ENCODE measurements at regions not wholly inside any gene's neighbourhood (a gene's known extent, or its start where the extent isn't known, plus 50 kb on each side); places are given as distances from the start of the nearest gene placed in this dataset.

GRCh38 chr3:13254028-13254951 lies 165.8 kb downstream of the NUP210 start:
- Mint-ChIP-seq H3K4me1 (no peaks in the 10 kb centered on the region), H3K27me3 (peaks cover 25% of the 10 kb centered on the region), H3K9me3 (no peaks in the 10 kb centered on the region), H3K27ac (no peak overlapping the region), H3K36me3 (ENCODE audit: low read depth) (no peaks in the 10 kb centered on the region), H3K4me3 (no peak overlapping the region)
- no peak for ATAC-seq (replicated peaks)

DNA sequence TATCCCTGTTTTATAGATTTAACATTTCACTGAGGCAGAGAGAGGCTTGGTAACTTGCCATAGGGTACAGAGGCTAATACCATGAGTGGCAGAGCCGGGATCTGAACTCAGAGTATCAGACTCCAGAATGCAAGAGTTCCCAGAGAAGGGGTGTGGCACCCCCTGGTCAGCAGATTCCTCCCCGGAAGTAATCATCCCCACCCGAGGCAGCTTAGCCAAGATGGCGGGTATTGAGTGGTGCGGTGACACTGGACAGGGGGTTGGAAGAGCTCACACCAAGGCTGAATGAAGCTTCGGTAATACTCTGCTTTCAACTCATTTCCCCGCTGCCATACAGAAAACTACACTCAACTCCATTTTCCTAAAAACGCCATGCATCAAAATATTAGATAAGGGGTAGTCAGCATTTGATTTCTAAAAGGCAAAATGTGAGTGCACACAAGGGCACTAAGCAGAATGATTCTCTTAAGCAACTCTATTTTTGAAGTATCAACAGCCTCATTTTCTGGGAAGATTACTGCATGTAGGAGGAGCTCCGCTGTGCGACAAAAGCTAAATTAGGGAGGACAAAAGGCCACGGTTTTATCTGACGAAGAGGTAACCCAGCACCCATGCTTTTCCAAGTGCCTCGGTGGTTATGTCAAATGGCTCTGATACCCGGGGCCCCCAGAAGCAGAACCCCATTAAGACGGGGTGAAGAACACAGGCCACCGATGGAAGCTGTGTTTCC lies 166.7 kb downstream of the NUP210 start:
- H3K27me3 Mint-ChIP-seq: peaks cover 25% of the 10 kb centered on the region
- no peaks in the 10 kb centered on the region for H3K36me3 Mint-ChIP-seq (ENCODE audit: low read depth)
- no peak for ATAC-seq (replicated peaks)
- H3K27ac Mint-ChIP-seq: no peak overlapping the region
- H3K9me3 Mint-ChIP-seq: no peaks in the 10 kb centered on the region
- H3K4me3 Mint-ChIP-seq: no peak overlapping the region
- no peaks in the 10 kb centered on the region for H3K4me1 Mint-ChIP-seq

DNA sequence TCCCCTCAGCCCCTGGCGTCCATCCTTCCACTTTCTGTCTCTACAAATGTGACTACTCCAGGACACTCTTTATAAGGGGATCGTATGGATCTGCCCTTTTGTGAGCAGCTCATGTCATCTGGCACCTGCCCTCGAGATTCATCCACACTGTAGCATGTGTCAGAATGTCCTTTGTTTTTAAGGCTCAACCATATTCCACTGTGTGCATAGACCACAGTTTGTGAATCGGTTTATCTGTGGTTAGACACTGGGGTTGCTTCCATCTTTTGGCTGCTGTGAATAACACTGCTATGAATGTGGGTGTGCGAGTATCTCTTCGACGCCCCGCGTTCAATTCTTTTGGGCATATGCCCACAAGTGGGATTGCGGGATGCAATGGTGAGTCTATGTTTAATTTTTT lies 167.9 kb downstream of the NUP210 start:
- no peak for ATAC-seq (replicated peaks)

DNA sequence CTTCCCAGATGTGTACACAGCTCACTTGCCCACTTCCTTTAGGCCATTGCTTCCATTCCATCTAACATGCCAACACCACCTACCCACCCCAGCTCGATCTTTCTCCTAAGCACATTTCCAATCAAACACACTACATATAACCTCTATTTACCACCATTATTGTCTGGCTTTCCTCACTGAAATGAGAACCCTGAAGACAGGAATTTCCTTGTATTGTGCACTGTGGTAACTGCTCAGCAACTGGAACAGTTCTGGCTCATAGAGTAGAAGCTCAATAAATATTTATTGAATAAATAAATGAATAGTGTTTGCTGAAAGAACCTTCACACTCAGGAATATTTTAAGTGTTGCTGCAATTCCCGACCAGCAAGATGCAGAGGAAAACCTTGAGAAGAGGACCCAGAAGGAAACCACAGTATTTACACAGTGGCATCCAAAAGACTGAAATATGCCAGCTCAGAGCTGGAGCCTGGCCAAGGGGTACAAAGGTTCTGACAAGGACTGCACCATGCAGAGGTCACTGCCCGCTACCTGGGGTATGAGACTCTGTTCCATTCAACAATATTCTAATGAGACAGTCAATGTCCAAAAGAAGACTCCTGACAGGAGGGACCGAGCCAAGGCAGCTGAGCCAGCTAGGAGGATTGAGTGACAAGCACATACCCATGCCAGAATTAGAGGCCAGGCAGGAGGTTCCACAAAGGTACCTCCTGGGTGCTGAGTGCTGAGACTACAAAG lies 168.8 kb downstream of the NUP210 start:
- no peak for ATAC-seq (replicated peaks)
- H3K4me1 Mint-ChIP-seq: no peaks in the 10 kb centered on the region
- no peaks in the 10 kb centered on the region for H3K36me3 Mint-ChIP-seq (ENCODE audit: low read depth)
- no peak overlapping the region for H3K27ac Mint-ChIP-seq
- H3K9me3 Mint-ChIP-seq: no peaks in the 10 kb centered on the region
- no peak overlapping the region for H3K4me3 Mint-ChIP-seq
- peaks cover 18% of the 10 kb centered on the region for H3K27me3 Mint-ChIP-seq

More for the DNA sequence above, 167.9 kb downstream of the NUP210 start:
- H3K9me3 Mint-ChIP-seq: no peaks in the 10 kb centered on the region
- no peak overlapping the region for H3K27ac Mint-ChIP-seq
- no peak overlapping the region for H3K4me3 Mint-ChIP-seq
- H3K4me1 Mint-ChIP-seq: no peaks in the 10 kb centered on the region
- H3K27me3 Mint-ChIP-seq: peaks cover 20% of the 10 kb centered on the region
- H3K36me3 Mint-ChIP-seq (ENCODE audit: low read depth): no peaks in the 10 kb centered on the region

- ATAC-seq (replicated peaks): no peak
- H3K9me3 Mint-ChIP-seq: no peaks in the 10 kb centered on the region
- no peaks in the 10 kb centered on the region for H3K36me3 Mint-ChIP-seq (ENCODE audit: low read depth)
- H3K4me3 Mint-ChIP-seq: no peak overlapping the region
- H3K27me3 Mint-ChIP-seq: peaks cover 17% of the 10 kb centered on the region
- H3K27ac Mint-ChIP-seq: no peak overlapping the region
- H3K4me1 Mint-ChIP-seq: no peaks in the 10 kb centered on the region
Observed at GRCh38 chr3:13249664-13250390, 170.3 kb downstream of the NUP210 start.

DNA sequence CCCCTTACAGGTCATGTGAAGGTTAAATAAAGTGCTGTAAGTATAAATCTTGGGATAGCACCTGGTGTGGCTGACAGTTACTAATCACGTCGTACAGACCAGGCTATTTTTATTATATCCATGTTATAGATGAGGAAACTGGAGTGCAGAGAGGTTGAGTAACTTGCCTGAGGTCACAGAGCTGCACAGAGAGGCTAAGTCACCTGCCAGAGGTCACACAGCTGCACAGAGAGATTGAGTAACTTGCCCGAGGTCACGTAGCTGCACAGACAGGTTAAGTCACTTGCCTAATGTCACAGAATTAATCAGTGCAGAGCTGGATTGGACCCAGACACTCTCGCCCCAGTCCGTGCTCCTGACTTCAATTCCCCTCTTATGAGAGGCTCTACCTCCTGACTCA lies 171.5 kb downstream of the NUP210 start:
- no peak overlapping the region for H3K27ac Mint-ChIP-seq
- peaks cover 17% of the 10 kb centered on the region for H3K27me3 Mint-ChIP-seq
- no peak for ATAC-seq (replicated peaks)
- H3K4me3 Mint-ChIP-seq: no peak overlapping the region
- H3K9me3 Mint-ChIP-seq: no peaks in the 10 kb centered on the region
- no peaks in the 10 kb centered on the region for H3K4me1 Mint-ChIP-seq
- no peaks in the 10 kb centered on the region for H3K36me3 Mint-ChIP-seq (ENCODE audit: low read depth)

DNA sequence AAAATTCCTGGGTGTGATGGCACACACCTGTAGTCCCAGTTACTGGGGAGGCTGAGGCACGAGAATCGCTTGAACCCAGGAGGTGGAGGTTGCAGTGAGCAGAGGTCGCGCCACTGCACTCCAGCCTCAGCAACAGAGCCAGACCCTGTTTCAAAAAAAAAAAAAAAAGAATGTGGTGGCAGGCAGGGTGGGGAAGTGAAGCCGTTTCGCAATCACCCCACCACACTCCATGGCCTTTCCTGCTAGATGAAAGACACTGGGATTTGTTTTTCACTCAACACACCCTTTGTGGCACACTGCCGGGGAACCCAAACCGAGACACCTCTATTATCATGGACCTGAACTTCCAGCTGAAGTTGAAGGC lies 172.4 kb upstream of the IQSEC1 start:
- Mint-ChIP-seq H3K36me3 (ENCODE audit: low read depth) (no peaks in the 10 kb centered on the region), H3K27ac (no peak overlapping the region), H3K9me3 (no peaks in the 10 kb centered on the region), H3K4me3 (no peak overlapping the region), H3K27me3 (no peaks in the 10 kb centered on the region), H3K4me1 (no peaks in the 10 kb centered on the region)
- no peak for ATAC-seq (replicated peaks)

DNA sequence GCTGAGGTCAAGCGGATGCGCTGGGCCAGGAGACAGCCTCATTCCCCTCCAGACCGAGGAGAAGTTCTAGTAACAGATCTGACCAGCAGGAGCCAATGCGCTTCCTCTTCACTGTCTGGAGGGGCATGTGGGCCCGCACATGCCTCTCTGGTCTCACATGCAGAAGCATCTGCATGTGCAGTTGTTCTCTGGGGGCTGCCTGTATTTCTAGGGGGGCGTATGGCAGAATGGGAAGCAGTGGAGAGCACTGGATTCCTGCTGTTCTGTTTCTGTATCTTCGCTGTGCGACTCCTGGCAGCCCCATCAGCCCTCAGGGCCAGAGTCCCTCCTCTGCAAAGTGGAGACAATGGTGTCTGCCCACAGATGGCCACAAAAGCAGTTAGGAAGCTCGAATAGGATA lies 170.4 kb upstream of the IQSEC1 start:
- Mint-ChIP-seq H3K4me3 (no peak overlapping the region), H3K27ac (no peak overlapping the region), H3K4me1 (no peaks in the 10 kb centered on the region), H3K36me3 (ENCODE audit: low read depth) (no peaks in the 10 kb centered on the region), H3K27me3 (no peaks in the 10 kb centered on the region), H3K9me3 (no peaks in the 10 kb centered on the region)
- no peak for ATAC-seq (replicated peaks)

DNA sequence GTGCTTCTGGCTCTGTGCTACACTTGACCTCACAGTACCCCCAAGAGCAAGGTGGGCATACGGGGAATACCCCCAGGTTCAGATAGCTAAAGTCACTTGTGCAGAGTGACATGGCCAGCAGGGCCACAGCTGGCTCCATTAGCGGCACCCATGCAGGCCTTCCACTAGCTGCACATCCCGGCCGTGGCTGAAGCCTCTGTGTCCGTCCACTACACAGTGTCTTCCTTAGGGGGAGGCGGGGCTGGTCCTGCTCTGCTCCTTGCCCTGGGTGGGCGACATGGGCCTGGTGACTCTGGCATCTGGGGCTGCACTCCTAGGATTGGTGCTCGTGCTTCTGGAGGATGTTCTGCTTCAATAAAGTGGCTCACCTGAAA lies 169.1 kb upstream of the IQSEC1 start:
- Mint-ChIP-seq H3K27me3 (no peaks in the 10 kb centered on the region), H3K27ac (no peak overlapping the region), H3K4me1 (no peaks in the 10 kb centered on the region), H3K9me3 (no peaks in the 10 kb centered on the region), H3K36me3 (ENCODE audit: low read depth) (no peaks in the 10 kb centered on the region), H3K4me3 (no peak overlapping the region)
- ATAC-seq (replicated peaks): no peak

GRCh38 chr3:13241621-13242363 lies 168.6 kb upstream of the IQSEC1 start:
- ATAC-seq (replicated peaks): no peak
- no peak overlapping the region for H3K4me3 Mint-ChIP-seq
- H3K4me1 Mint-ChIP-seq: no peaks in the 10 kb centered on the region
- H3K9me3 Mint-ChIP-seq: no peaks in the 10 kb centered on the region
- H3K36me3 Mint-ChIP-seq (ENCODE audit: low read depth): no peaks in the 10 kb centered on the region
- no peaks in the 10 kb centered on the region for H3K27me3 Mint-ChIP-seq
- H3K27ac Mint-ChIP-seq: no peak overlapping the region

DNA sequence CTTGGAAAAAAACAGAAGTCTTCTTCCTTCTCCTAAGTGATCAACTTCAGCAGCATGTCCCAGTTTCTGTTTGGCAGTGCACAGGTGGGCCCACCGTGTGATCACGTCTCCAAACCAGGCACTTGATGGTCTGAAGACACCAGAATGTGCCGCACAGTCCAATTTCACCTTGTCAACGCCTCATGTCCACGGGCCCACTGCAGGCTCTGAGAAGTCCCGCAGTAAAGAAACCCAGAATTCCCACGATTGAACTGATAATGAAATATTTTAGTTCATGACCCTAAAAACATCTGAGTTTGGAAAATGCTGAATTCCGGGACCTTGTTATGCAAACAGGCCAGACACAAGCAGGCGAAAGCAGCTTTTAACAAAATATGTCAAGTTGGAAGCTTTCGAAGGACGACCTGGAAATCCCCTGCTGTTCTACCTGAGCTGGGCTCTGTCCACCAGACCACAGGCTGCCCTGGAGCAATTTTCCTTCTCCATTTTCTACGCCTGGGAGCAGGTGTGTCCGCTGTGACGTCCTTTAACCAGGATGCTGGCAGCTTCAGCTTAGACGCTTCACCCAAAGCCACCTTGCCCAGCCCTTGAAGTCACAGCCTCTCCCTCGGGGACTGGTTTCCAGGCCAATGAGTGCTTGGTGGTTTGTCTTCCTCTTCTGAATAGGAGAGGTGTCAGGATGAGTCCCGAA lies 167.8 kb upstream of the IQSEC1 start:
- no peaks in the 10 kb centered on the region for H3K27me3 Mint-ChIP-seq
- H3K9me3 Mint-ChIP-seq: no peaks in the 10 kb centered on the region
- H3K36me3 Mint-ChIP-seq (ENCODE audit: low read depth): no peaks in the 10 kb centered on the region
- H3K4me3 Mint-ChIP-seq: no peak overlapping the region
- no peaks in the 10 kb centered on the region for H3K4me1 Mint-ChIP-seq
- ATAC-seq (replicated peaks): no peak
- H3K27ac Mint-ChIP-seq: no peak overlapping the region

DNA sequence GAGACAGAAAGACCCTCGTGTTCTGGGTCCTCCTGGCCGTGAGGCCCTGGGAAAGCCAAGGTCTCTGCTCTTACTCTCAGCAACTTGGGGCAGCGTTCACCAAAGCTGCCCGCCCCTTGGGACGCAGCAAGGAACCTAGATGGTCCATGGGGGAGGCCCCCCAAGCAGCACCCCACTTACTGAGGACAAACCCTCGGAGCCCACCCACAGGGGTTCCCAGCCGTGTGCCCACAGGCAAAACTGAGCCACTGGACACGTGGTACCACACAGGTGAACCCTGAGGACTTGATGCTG lies 166.2 kb upstream of the IQSEC1 start:
- peaks cover 6% of the 10 kb centered on the region for H3K4me1 Mint-ChIP-seq
- no peak for ATAC-seq (replicated peaks)
- peaks cover 3% of the 10 kb centered on the region for H3K27me3 Mint-ChIP-seq
- no peak overlapping the region for H3K27ac Mint-ChIP-seq
- no peak overlapping the region for H3K4me3 Mint-ChIP-seq
- no peaks in the 10 kb centered on the region for H3K36me3 Mint-ChIP-seq (ENCODE audit: low read depth)
- H3K9me3 Mint-ChIP-seq: no peaks in the 10 kb centered on the region

DNA sequence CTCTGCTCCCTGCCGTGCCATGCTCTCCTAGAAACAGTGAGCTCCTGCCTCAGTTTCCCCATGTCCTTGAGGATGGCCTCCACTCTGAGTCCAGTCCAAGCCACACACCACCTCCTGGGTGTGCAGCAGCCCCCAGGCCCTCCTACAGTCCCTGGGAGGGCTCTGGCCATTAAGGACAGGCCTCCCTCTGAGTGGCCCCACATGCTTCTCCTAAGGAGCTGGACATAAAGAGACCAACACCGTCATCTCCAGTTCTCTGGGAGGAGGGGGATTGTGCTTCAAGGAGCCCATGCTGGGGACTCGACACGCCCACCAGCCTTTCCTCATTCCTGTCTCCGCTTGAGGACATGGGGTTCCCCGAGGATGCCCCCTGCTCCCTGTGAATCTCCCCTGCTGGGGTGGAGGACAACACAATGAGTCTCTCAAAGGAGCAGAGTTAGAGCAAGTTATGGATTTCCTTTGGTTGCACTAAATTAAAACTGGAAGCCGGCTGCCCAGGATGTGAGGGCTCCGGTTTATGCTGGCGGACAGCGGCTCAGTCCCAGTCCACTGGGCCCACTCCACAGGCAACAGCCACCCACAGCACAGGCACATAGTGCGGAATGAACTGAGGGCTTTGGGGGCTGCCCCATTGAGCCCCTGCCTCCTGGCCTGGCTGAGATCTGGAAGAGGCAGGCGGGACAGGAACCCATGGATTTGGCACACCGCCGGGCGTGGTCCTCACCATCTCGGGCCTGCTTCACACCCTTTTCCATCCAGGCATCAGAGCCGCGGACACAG lies 165.6 kb upstream of the IQSEC1 start:
- H3K27ac Mint-ChIP-seq: no peak overlapping the region
- no peaks in the 10 kb centered on the region for H3K9me3 Mint-ChIP-seq
- H3K4me1 Mint-ChIP-seq: peaks cover 11% of the 10 kb centered on the region
- peaks cover 7% of the 10 kb centered on the region for H3K27me3 Mint-ChIP-seq
- H3K36me3 Mint-ChIP-seq (ENCODE audit: low read depth): no peaks in the 10 kb centered on the region
- no peak for ATAC-seq (replicated peaks)
- no peak overlapping the region for H3K4me3 Mint-ChIP-seq

Measured in activated T-helper 17 cell treated with anti-CD3 and anti-CD28 coated beads, Interleukin-2, amount 50 U/mL, for 72 hours (primary cell).